ENCODE measurements at regions not wholly inside any gene's neighbourhood (a gene's known extent, or its start where the extent isn't known, plus 50 kb on each side); places are given as distances from the start of the nearest gene placed in this dataset.

GRCh38 chr18:62442391-62442790 is 80.4 kb upstream of the ZCCHC2 start:
- no peak for DNase-seq (ENCODE audit: low spot score)
- in situ Hi-C loops (cut with MboI; ENCODE audit: low sequenced_read_pairs, unreplicated experiment): loop anchor here (25.0 kb wide), 2 partner anchors 255 to 545 kb away; partner anchors contain the start of genes PIGN and RELCH
- no peak for TF ChIP-seq CTCF (IDR thresholded peaks at IDR 0.05; ENCODE audit: borderline replicate concordance, control extremely low read depth, extremely low read depth, insufficient read depth, missing control alignments)

GRCh38 chr18:62445386-62445917 is 77.4 kb upstream of the ZCCHC2 start:
- in situ Hi-C loops (cut with MboI; ENCODE audit: low sequenced_read_pairs, unreplicated experiment): loop anchor here (25.0 kb wide), 2 partner anchors 258 to 542 kb away; partner anchors contain the start of genes PIGN and RELCH
- TF ChIP-seq CTCF (IDR thresholded peaks at IDR 0.05; ENCODE audit: borderline replicate concordance, control extremely low read depth, extremely low read depth, insufficient read depth, missing control alignments): no peak
- DNase-seq (ENCODE audit: low spot score): no peak

GRCh38 chr18:62446511-62446910 is 76.3 kb upstream of the ZCCHC2 start:
- TF ChIP-seq CTCF (IDR thresholded peaks at IDR 0.05; ENCODE audit: borderline replicate concordance, control extremely low read depth, extremely low read depth, insufficient read depth, missing control alignments): no peak
- no peak for DNase-seq (ENCODE audit: low spot score)
- in situ Hi-C loops (cut with MboI; ENCODE audit: low sequenced_read_pairs, unreplicated experiment): loop anchor here (25.0 kb wide), 2 partner anchors 259 to 541 kb away; partner anchors contain the start of genes PIGN and RELCH

- in situ Hi-C loops (cut with MboI; ENCODE audit: low sequenced_read_pairs, unreplicated experiment): loop anchor here (25.0 kb wide), 2 partner anchors 260 to 540 kb away; partner anchors contain the start of genes PIGN and RELCH
- no peak for TF ChIP-seq CTCF (IDR thresholded peaks at IDR 0.05; ENCODE audit: borderline replicate concordance, control extremely low read depth, extremely low read depth, insufficient read depth, missing control alignments)
Measured at GRCh38 chr18:62447652-62448051, 75.2 kb upstream of the ZCCHC2 start.

GRCh38 chr18:62448426-62448825 is 74.4 kb upstream of the ZCCHC2 start:
- no peak for TF ChIP-seq CTCF (IDR thresholded peaks at IDR 0.05; ENCODE audit: borderline replicate concordance, control extremely low read depth, extremely low read depth, insufficient read depth, missing control alignments)
- DNase-seq (ENCODE audit: low spot score): no peak
- in situ Hi-C loops (cut with MboI; ENCODE audit: low sequenced_read_pairs, unreplicated experiment): loop anchor here (25.0 kb wide), 2 partner anchors 261 to 539 kb away; partner anchors contain the start of genes PIGN and RELCH

More at GRCh38 chr18:62447652-62448051, 75.2 kb upstream of the ZCCHC2 start:
- no peak for DNase-seq (ENCODE audit: low spot score)

- in situ Hi-C loops (cut with MboI; ENCODE audit: low sequenced_read_pairs, unreplicated experiment): loop anchor here (25.0 kb wide), 2 partner anchors 262 to 538 kb away; partner anchors contain the start of genes PIGN and RELCH
- no peak for TF ChIP-seq CTCF (IDR thresholded peaks at IDR 0.05; ENCODE audit: borderline replicate concordance, control extremely low read depth, extremely low read depth, insufficient read depth, missing control alignments)
Measured at GRCh38 chr18:62449490-62450104, 73.2 kb upstream of the ZCCHC2 start.

More at GRCh38 chr18:62449490-62450104, 73.2 kb upstream of the ZCCHC2 start:
- no peak for DNase-seq (ENCODE audit: low spot score)
